ENCODE measurements at regions not wholly inside any gene's neighbourhood (a gene's known extent, or its start where the extent isn't known, plus 50 kb on each side); places are given as distances from the start of the nearest gene placed in this dataset.

- no peak for DNase-seq (ENCODE audit: low spot score)
- Histone ChIP-seq H3K4me1 (peaks cover 0 to 13% of the 10 kb centered on the region in 2 donors), H3K9me3 (no peaks in the 10 kb centered on the region), H3K27ac (no peak overlapping the region), H3K4me3 (peak overlapping the region in 1 of 2 donors; percentile 89), H3K27me3 (no peaks in the 10 kb centered on the region), H3K36me3 (no peaks in the 10 kb centered on the region)
- no peak for TF ChIP-seq CTCF (IDR thresholded peaks at IDR 0.05)
These were observed 115.7 kb upstream of the HIVEP3 start for GRCh38 chr1:42034426-42034825.

- no peak for DNase-seq (ENCODE audit: low spot score)
- Histone ChIP-seq H3K27me3 (no peaks in the 10 kb centered on the region), H3K4me3 (no peak overlapping the region), H3K36me3 (no peaks in the 10 kb centered on the region), H3K4me1 (peaks cover 0 to 13% of the 10 kb centered on the region in 2 donors), H3K27ac (no peak overlapping the region), H3K9me3 (no peaks in the 10 kb centered on the region)
- TF ChIP-seq CTCF (IDR thresholded peaks at IDR 0.05), result no peak
These were observed 114.9 kb upstream of the HIVEP3 start for GRCh38 chr1:42033629-42034028.

- DNase-seq (ENCODE audit: low spot score), result no peak
- H3K36me3 ChIP-seq, result no peaks in the 10 kb centered on the region
- TF ChIP-seq CTCF (IDR thresholded peaks at IDR 0.05), result no peak
- H3K9me3 ChIP-seq, result peaks cover 0 to 10% of the 10 kb centered on the region in 2 donors
- H3K4me3 ChIP-seq, result no peak overlapping the region
- peaks cover 0 to 6% of the 10 kb centered on the region in 2 donors for H3K4me1 ChIP-seq
- H3K27ac ChIP-seq, result no peak overlapping the region
- H3K27me3 ChIP-seq, result no peaks in the 10 kb centered on the region
These were observed 99.0 kb upstream of the HIVEP3 start for GRCh38 chr1:42017730-42018129.

DNA sequence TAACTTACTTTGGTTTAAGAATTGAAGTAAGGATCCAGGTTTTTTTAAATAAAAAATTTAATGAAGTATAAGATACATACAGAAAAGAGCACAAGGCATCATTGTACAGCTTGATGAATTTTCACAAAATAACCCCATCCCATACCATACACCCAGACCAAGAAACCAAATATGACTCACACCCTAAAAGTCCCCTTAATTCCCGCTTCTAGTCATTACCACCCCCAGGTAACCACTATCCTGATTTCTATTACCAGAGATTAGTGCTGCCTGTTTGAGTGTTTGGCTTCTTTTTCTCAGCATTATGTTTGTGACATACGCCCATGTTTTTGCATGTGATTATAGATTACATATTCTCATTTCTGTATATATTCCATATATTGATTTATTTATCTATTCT lies 98.5 kb upstream of the HIVEP3 start:
- no peak for TF ChIP-seq CTCF (IDR thresholded peaks at IDR 0.05)
- H3K27ac ChIP-seq, result no peak overlapping the region
- H3K27me3 ChIP-seq, result no peaks in the 10 kb centered on the region

GRCh38 chr1:42014823-42015222 lies 96.1 kb upstream of the HIVEP3 start:
- DNase-seq (ENCODE audit: low spot score), result no peak
- Histone ChIP-seq H3K27ac (no peak overlapping the region), H3K4me3 (no peak overlapping the region), H3K27me3 (no peaks in the 10 kb centered on the region), H3K36me3 (no peaks in the 10 kb centered on the region), H3K9me3 (peaks cover 0 to 10% of the 10 kb centered on the region in 2 donors), H3K4me1 (peaks cover 0 to 6% of the 10 kb centered on the region in 2 donors)
- TF ChIP-seq CTCF (IDR thresholded peaks at IDR 0.05), result no peak

More for the DNA sequence above, 98.5 kb upstream of the HIVEP3 start:
- Histone ChIP-seq H3K4me1 (peaks cover 0 to 6% of the 10 kb centered on the region in 2 donors), H3K36me3 (no peaks in the 10 kb centered on the region), H3K4me3 (no peak overlapping the region), H3K9me3 (peaks cover 0 to 10% of the 10 kb centered on the region in 2 donors)
- no peak for DNase-seq (ENCODE audit: low spot score)

GRCh38 chr1:42013881-42014470 lies 95.3 kb upstream of the HIVEP3 start:
- Histone ChIP-seq H3K27ac (no peak overlapping the region), H3K4me1 (peaks cover 0 to 6% of the 10 kb centered on the region in 2 donors), H3K4me3 (no peak overlapping the region), H3K36me3 (no peaks in the 10 kb centered on the region), H3K9me3 (peaks cover 0 to 2% of the 10 kb centered on the region in 2 donors), H3K27me3 (no peaks in the 10 kb centered on the region)
- no peak for TF ChIP-seq CTCF (IDR thresholded peaks at IDR 0.05)
- no peak for DNase-seq (ENCODE audit: low spot score)

All from right atrium auricular region (tissue), 2 donors.